ENCODE measurements at regions not wholly inside any gene's neighbourhood (a gene's known extent, or its start where the extent isn't known, plus 50 kb on each side); places are given as distances from the start of the nearest gene placed in this dataset.

DNA sequence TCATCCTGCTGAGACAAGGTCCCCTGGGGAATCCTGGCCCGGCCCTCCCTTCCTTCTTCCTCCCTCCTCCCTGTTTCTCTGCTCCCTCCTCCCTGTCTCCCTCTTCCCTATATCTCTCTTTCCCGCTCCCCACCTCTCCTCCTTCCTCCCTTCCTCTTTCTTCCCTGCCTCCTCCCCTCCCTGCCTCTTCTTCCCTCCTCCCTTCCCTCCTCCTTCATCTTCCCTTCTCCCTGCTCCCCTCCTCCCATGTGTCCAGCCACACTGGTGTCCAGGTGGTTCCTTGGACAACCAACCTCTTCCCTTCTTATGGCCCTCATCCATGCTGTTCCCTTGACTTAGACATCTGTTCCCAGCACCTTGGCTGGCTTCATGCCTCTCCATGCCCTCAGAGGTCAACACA lies 258.1 kb downstream of the MN1 start:
- TF ChIP-seq SIN3A (IDR thresholded peaks at IDR 0.05; ENCODE audit: borderline replicate concordance, insufficient read depth, low read length) (no peak), POLR2AphosphoS5 (IDR thresholded peaks at IDR 0.05; ENCODE audit: low read depth, low read length) (no peak), FOXP2 (optimal IDR thresholded peaks at IDR 0.05; ENCODE audit: borderline replicate concordance, extremely low read depth, extremely low read length, insufficient read depth) (no peak), TAF1 (IDR thresholded peaks at IDR 0.05; ENCODE audit: borderline replicate concordance, insufficient read depth, low read length) (no peak)
- TF ChIP-seq, protein P1, sequence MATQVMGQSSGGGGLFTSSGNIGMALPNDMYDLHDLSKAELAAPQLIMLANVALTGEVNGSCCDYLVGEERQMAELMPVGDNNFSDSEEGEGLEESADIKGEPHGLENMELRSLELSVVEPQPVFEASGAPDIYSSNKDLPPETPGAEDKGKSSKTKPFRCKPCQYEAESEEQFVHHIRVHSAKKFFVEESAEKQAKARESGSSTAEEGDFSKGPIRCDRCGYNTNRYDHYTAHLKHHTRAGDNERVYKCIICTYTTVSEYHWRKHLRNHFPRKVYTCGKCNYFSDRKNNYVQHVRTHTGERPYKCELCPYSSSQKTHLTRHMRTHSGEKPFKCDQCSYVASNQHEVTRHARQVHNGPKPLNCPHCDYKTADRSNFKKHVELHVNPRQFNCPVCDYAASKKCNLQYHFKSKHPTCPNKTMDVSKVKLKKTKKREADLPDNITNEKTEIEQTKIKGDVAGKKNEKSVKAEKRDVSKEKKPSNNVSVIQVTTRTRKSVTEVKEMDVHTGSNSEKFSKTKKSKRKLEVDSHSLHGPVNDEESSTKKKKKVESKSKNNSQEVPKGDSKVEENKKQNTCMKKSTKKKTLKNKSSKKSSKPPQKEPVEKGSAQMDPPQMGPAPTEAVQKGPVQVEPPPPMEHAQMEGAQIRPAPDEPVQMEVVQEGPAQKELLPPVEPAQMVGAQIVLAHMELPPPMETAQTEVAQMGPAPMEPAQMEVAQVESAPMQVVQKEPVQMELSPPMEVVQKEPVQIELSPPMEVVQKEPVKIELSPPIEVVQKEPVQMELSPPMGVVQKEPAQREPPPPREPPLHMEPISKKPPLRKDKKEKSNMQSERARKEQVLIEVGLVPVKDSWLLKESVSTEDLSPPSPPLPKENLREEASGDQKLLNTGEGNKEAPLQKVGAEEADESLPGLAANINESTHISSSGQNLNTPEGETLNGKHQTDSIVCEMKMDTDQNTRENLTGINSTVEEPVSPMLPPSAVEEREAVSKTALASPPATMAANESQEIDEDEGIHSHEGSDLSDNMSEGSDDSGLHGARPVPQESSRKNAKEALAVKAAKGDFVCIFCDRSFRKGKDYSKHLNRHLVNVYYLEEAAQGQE (IDR thresholded peaks at IDR 0.05; ENCODE audit: insufficient read depth in 1 of 2, low read depth in 2 of 2, low read length in 2 of 2), result no peak

DNA sequence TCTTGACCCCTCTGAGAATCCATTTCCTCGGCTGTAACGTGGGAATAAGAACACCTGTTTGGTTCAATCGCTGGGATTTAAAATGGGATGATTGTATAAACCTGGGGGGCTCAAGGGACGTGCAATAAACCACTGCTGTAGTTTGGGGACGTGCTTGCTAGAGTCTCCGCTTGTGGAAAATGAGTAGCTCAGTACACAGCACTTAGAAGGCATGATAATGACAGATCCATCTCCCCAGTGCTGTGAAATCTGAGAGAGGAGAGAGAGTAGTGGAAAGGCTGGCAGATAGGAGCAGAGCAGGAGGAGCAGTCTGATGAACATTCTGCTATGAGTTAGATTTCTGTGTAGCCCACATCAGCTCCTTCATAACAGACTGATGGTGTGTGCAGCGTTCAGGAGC lies 256.5 kb downstream of the MN1 start:
- TF ChIP-seq FOXP2 (optimal IDR thresholded peaks at IDR 0.05; ENCODE audit: borderline replicate concordance, extremely low read depth, extremely low read length, insufficient read depth) (no peak), SIN3A (IDR thresholded peaks at IDR 0.05; ENCODE audit: borderline replicate concordance, insufficient read depth, low read length) (no peak), TAF1 (IDR thresholded peaks at IDR 0.05; ENCODE audit: borderline replicate concordance, insufficient read depth, low read length) (no peak), POLR2AphosphoS5 (IDR thresholded peaks at IDR 0.05; ENCODE audit: low read depth, low read length) (no peak)
- TF ChIP-seq, protein P1 (IDR thresholded peaks at IDR 0.05; ENCODE audit: insufficient read depth in 1 of 2, low read depth in 2 of 2, low read length in 2 of 2), result no peak

DNA sequence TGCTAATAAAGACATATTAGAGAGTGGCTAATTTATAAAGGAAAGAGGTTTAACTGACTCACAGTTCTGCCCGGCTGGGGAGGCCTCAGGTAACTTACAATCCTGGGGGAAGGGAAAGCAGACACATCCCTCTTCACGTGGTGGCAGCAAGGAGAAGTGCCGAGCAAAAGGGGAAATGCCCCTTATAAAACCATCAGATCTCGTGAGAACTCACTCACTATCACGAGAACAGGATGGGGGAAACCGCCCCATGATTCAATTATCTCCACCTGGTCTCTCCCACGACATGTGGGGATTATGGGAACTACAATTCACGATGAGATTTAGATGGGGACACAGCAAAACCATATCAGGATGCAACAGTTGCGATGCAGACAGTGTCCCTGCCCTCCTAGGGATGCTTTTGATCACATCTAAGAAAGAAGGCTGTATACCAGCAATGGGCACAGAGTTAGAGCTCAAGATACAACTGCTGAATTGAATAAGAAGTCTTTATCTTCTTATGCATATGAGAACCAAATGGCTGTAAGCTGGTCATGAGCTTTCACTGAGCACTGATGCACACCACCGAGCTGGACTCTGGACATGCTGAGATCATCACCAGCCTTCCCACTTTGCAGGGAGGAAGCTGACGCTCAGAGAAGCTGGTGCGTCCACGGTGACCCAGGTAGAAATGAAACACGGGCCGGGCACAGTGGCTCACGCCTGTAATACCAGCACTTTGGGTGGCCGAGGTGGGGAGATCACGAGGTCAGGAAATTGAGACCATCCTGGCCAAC lies 255.2 kb downstream of the MN1 start:
- no peak for TF ChIP-seq POLR2AphosphoS5 (IDR thresholded peaks at IDR 0.05; ENCODE audit: low read depth, low read length)
- no peak for TF ChIP-seq FOXP2 (optimal IDR thresholded peaks at IDR 0.05; ENCODE audit: borderline replicate concordance, extremely low read depth, extremely low read length, insufficient read depth)
- TF ChIP-seq, protein P1 (IDR thresholded peaks at IDR 0.05; ENCODE audit: insufficient read depth in 1 of 2, low read depth in 2 of 2, low read length in 2 of 2), result no peak
- no peak for TF ChIP-seq TAF1 (IDR thresholded peaks at IDR 0.05; ENCODE audit: borderline replicate concordance, insufficient read depth, low read length)
- no peak for TF ChIP-seq SIN3A (IDR thresholded peaks at IDR 0.05; ENCODE audit: borderline replicate concordance, insufficient read depth, low read length)

DNA sequence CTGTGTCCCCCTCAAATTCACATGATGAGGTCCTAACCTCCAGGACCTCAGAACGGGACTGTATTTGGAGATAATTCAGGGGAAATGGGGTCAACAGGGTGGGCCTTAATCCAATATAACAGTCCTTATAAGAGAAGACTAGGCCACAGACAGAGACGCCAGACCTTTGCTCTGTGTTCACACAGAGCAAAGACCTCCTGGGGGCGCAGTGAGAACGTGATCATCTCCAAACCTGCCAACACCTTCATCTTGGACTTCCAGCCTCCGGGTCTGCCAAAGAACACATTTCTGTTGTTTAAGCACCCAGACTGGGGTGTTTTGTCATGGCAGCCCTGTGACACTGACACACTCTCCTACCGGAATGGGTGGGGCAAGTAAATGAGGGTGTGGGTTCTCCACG lies 250.2 kb downstream of the MN1 start:
- no peak for TF ChIP-seq POLR2AphosphoS5 (IDR thresholded peaks at IDR 0.05; ENCODE audit: low read depth, low read length)
- TF ChIP-seq SIN3A (IDR thresholded peaks at IDR 0.05; ENCODE audit: borderline replicate concordance, insufficient read depth, low read length), result no peak
- TF ChIP-seq FOXP2 (optimal IDR thresholded peaks at IDR 0.05; ENCODE audit: borderline replicate concordance, extremely low read depth, extremely low read length, insufficient read depth), result no peak
- TF ChIP-seq, protein P1 (IDR thresholded peaks at IDR 0.05; ENCODE audit: insufficient read depth in 1 of 2, low read depth in 2 of 2, low read length in 2 of 2), result no peak
- TF ChIP-seq TAF1 (IDR thresholded peaks at IDR 0.05; ENCODE audit: borderline replicate concordance, insufficient read depth, low read length), result no peak

Measured in PFSK-1 (cell line).